Caco-2 (cell line): ENCODE measurements at regions not wholly inside any gene's neighbourhood (a gene's known extent, or its start where the extent isn't known, plus 50 kb on each side); places are given as distances from the start of the nearest gene placed in this dataset.

ENCODE experiments used
- BruUV-seq: library from RNA; stranded (reverse); fragments of 400-500 nt; replicated peaks from 2 replicates; lab custom pipeline; 2021; lab: Mats Ljungman, UMichigan
- CTCF ChIA-PET: fragments of 300-600 bp; sonication (Branson Sonifier 250); formaldehyde crosslinking; loops from one replicate; lab custom pipeline; 2022; ENCODE audit warnings: antibody characterized with exemption; lab: Charles Lee
- POLR2A ChIA-PET: fragments of 300-600 bp; sonication (Branson Sonifier 250); formaldehyde crosslinking; loops from one replicate; lab custom pipeline; 2022; ENCODE audit warnings: antibody characterized with exemption; lab: Charles Lee
- DNase-seq, 2 experiments: peaks; one replicate each; pipeline versions ENCODE4 v3.0.0 to v3.0.0-alpha.2; 2020 to 2022
- H3K27me3 ChIP-seq: replicated peaks from 2 replicates; pipeline ENCODE4 v1.6.0; 2011; ENCODE audit warnings: low read length; ENCODE audit not compliant: control insufficient read depth, insufficient read depth
- H3K36me3 ChIP-seq: 2 replicates; pipeline ENCODE4 v1.5.1; 2011; ENCODE audit warnings: low read length; ENCODE audit not compliant: control insufficient read depth, insufficient read depth
- H3K4me1 ChIP-seq: fragments of 250-450 bp; sonication (Bioruptor Pico); 2 replicates; pipeline ENCODE4 v1.5.1; 2020; ENCODE audit warnings: mild to moderate bottlenecking
- H3K4me3 ChIP-seq: 2 replicates; pipeline ENCODE4 v1.5.1; 2011; ENCODE audit warnings: low read depth, mild to moderate bottlenecking, control low read depth, low read length
- H3K9me3 ChIP-seq: fragments of 250-450 bp; sonication (Bioruptor Pico); 2 replicates; pipeline ENCODE4 v1.5.1; 2020; ENCODE audit warnings: mild to moderate bottlenecking, moderate library complexity
- H3K27ac Mint-ChIP-seq: one replicate; pipeline ENCODE4 v1.8.0; 2022; ENCODE audit warnings: mixed read lengths; ENCODE audit not compliant: unreplicated experiment
- H3K27me3 Mint-ChIP-seq: one replicate; pipeline ENCODE4 v1.8.0; 2022; ENCODE audit warnings: mixed read lengths; ENCODE audit not compliant: insufficient read depth, unreplicated experiment
- H3K36me3 Mint-ChIP-seq: one replicate; pipeline ENCODE4 v1.8.0; 2022; ENCODE audit warnings: mild to moderate bottlenecking, mixed read lengths; ENCODE audit not compliant: insufficient read depth, unreplicated experiment
- H3K4me1 Mint-ChIP-seq: one replicate; pipeline ENCODE4 v1.8.0; 2022; ENCODE audit warnings: low read depth, mixed read lengths; ENCODE audit not compliant: unreplicated experiment
- H3K4me3 Mint-ChIP-seq: one replicate; pipeline ENCODE4 v1.8.0; 2022; ENCODE audit warnings: mild to moderate bottlenecking, moderate library complexity, mixed read lengths; ENCODE audit not compliant: unreplicated experiment
- H3K9me3 Mint-ChIP-seq: one replicate; pipeline ENCODE4 v1.8.0; 2022; ENCODE audit warnings: mixed read lengths; ENCODE audit not compliant: unreplicated experiment
- CTCF ChIP-seq, 2 experiments: fragments of 200-600 bp in 1 of 2; IDR thresholded peaks; 1 replicate in 1 of 2; 2 replicates in 1 of 2; pipeline versions ENCODE4 v1.5.1 to v1.8.0; 2011 to 2022; ENCODE audit warnings: antibody characterized with exemption in 1 of 2, control low read depth in 1 of 2, inconsistent platforms in 1 of 2, low read depth in 1 of 2, low read length in 1 of 2, mild to moderate bottlenecking in 1 of 2, moderate library complexity in 1 of 2; ENCODE audit not compliant: insufficient read depth in 1 of 2, severe bottlenecking in 1 of 2, unreplicated experiment in 1 of 2
- intact Hi-C: fragments of 100-400 bp; cut with micrococcal nuclease; formaldehyde crosslinking; loops from one replicate; pipeline ENCODE4 v1.10.0; 2022; ENCODE audit not compliant: unreplicated experiment

- no peaks in the 10 kb centered on the region for H3K4me1 Mint-ChIP-seq
- CTCF ChIA-PET: no interaction called here
- no peak for TF ChIP-seq CTCF (IDR thresholded peaks at IDR 0.05; ENCODE audit: insufficient read depth in 1 of 2, low read depth in 1 of 2, low read length in 1 of 2, severe bottlenecking in 1 of 2, unreplicated experiment in 1 of 2)
- BruUV-seq: no TSS peak
- peaks cover 8% of the 10 kb centered on the region; the same call in 1 of the 2 replicates for H3K4me1 ChIP-seq
- H3K27ac Mint-ChIP-seq: no peak overlapping the region
- no peaks in the 10 kb centered on the region for H3K9me3 Mint-ChIP-seq
- no peaks in the 10 kb centered on the region for H3K27me3 ChIP-seq
- DNase-seq: no peak
- H3K4me3 ChIP-seq: no peak overlapping the region
- no peaks in the 10 kb centered on the region for H3K9me3 ChIP-seq
- H3K4me3 Mint-ChIP-seq: no peak overlapping the region
- H3K36me3 Mint-ChIP-seq: no peaks in the 10 kb centered on the region
- intact Hi-C loops: no loop called here
- no peaks in the 10 kb centered on the region for H3K36me3 ChIP-seq
- POLR2A ChIA-PET: no interaction called here
- H3K27me3 Mint-ChIP-seq: no peaks in the 10 kb centered on the region
These were observed 695.5 kb upstream of the LRFN5 start for GRCh38 chr14:40911141-40911540.

- Histone ChIP-seq H3K27me3 (no peaks in the 10 kb centered on the region), H3K4me3 (no peak overlapping the region), H3K36me3 (no peaks in the 10 kb centered on the region), H3K4me1 (peaks cover 12% of the 10 kb centered on the region), H3K9me3 (no peaks in the 10 kb centered on the region)
- no TSS peak for BruUV-seq
- H3K36me3 Mint-ChIP-seq: no peaks in the 10 kb centered on the region
- ChIA-PET POLR2A (no interaction called here), CTCF (no interaction called here)
- H3K4me3 Mint-ChIP-seq: no peak overlapping the region
- no peaks in the 10 kb centered on the region for H3K9me3 Mint-ChIP-seq
- H3K27me3 Mint-ChIP-seq: no peaks in the 10 kb centered on the region
- DNase-seq: peak; percentile 39 to 56
- intact Hi-C loops: no loop called here
- no peak for TF ChIP-seq CTCF (IDR thresholded peaks at IDR 0.05; ENCODE audit: insufficient read depth in 1 of 2, low read depth in 1 of 2, low read length in 1 of 2, severe bottlenecking in 1 of 2, unreplicated experiment in 1 of 2)
- no peak overlapping the region for H3K27ac Mint-ChIP-seq
- no peaks in the 10 kb centered on the region for H3K4me1 Mint-ChIP-seq
These were observed 696.8 kb upstream of the LRFN5 start for GRCh38 chr14:40909906-40910305.

- no peak for DNase-seq
- Mint-ChIP-seq H3K27ac (no peak overlapping the region), H3K4me1 (no peaks in the 10 kb centered on the region), H3K27me3 (no peaks in the 10 kb centered on the region), H3K4me3 (no peak overlapping the region), H3K36me3 (no peaks in the 10 kb centered on the region), H3K9me3 (no peaks in the 10 kb centered on the region)
- intact Hi-C loops: loop anchor here (2.0 kb wide), 1 partner anchor 61 kb away; no protein-coding TSS in a partner anchor
- Histone ChIP-seq H3K27me3 (no peaks in the 10 kb centered on the region), H3K4me1 (peaks cover 21% of the 10 kb centered on the region), H3K36me3 (no peaks in the 10 kb centered on the region), H3K4me3 (no peak overlapping the region), H3K9me3 (no peaks in the 10 kb centered on the region)
- ChIA-PET POLR2A (no interaction called here), CTCF (no interaction called here)
- no peak for TF ChIP-seq CTCF (IDR thresholded peaks at IDR 0.05; ENCODE audit: insufficient read depth in 1 of 2, low read depth in 1 of 2, low read length in 1 of 2, severe bottlenecking in 1 of 2, unreplicated experiment in 1 of 2)
- BruUV-seq: no TSS peak
These were observed 703.0 kb upstream of the LRFN5 start for GRCh38 chr14:40903709-40904108.
